IMR-90 (cell line): ENCODE measurements at regions not wholly inside any gene's neighbourhood (a gene's known extent, or its start where the extent isn't known, plus 50 kb on each side); places are given as distances from the start of the nearest gene placed in this dataset.

Experiments
- ATAC-seq: fragments of 200-7000 bp; cut with Tn5 transposase; 2 replicates; pipeline ENCODE4 v1.9.1; 2020; ENCODE audit warnings: low read depth, mild to moderate bottlenecking, moderate library complexity
- BruUV-seq: library from RNA; stranded (reverse); fragments of 400-500 nt; replicated peaks from 2 replicates; lab custom pipeline; 2021; lab: Mats Ljungman, UMichigan
- CTCF ChIA-PET: fragments of 300-600 bp; formaldehyde crosslinking; extraction: SDS; loops from one replicate; lab custom pipeline; 2021; ENCODE audit warnings: antibody characterized with exemption; lab: Yijun Ruan, JAX
- POLR2A ChIA-PET: fragments of 300-600 bp; sonication (Branson Sonifier 250); formaldehyde crosslinking; loops from one replicate; lab custom pipeline; 2022; ENCODE audit warnings: antibody characterized with exemption; ENCODE audit not compliant: unreplicated experiment; lab: Charles Lee
- DNase-seq: peaks from one replicate; pipeline ENCODE4 v3.0.0; 2013
- H2AFZ ChIP-seq: replicated peaks from 2 replicates; pipeline ENCODE3; 2013; ENCODE audit warnings: low read length, mild to moderate bottlenecking; ENCODE audit not compliant: poor library complexity
- H2AK5ac ChIP-seq: 2 replicates; pipeline ENCODE4 v1.6.1; 2013; ENCODE audit warnings: low read depth, low read length, inconsistent platforms
- H2AK9ac ChIP-seq: replicated peaks from 2 replicates; pipeline ENCODE3; 2013; ENCODE audit warnings: mild to moderate bottlenecking, low read depth, low read length, moderate library complexity; ENCODE audit not compliant: poor library complexity
- H2BK120ac ChIP-seq: 2 replicates; pipeline ENCODE4 v1.6.1; 2013; ENCODE audit warnings: low read depth, low read length, inconsistent platforms
- H2BK15ac ChIP-seq: 3 replicates; pipeline ENCODE4 v1.6.1; 2013; ENCODE audit warnings: low read depth, low read length, inconsistent platforms
- H2BK20ac ChIP-seq: 2 replicates; pipeline ENCODE4 v1.6.1; 2013; ENCODE audit warnings: low read depth, mild to moderate bottlenecking, inconsistent platforms, low read length, moderate library complexity
- H2BK5ac ChIP-seq: 2 replicates; pipeline ENCODE4 v1.6.1; 2013; ENCODE audit warnings: mild to moderate bottlenecking, low read depth, low read length, inconsistent platforms; ENCODE audit not compliant: poor library complexity, severe bottlenecking
- H3K14ac ChIP-seq: replicated peaks from 2 replicates; pipeline ENCODE4 v1.6.1; 2013; ENCODE audit warnings: low read depth, low read length, inconsistent platforms
- H3K18ac ChIP-seq: 2 replicates; pipeline ENCODE4 v1.6.1; 2013; ENCODE audit warnings: low read depth, low read length, control low read depth
- H3K23ac ChIP-seq: 2 replicates; pipeline ENCODE4 v1.6.1; 2013; ENCODE audit warnings: low read depth, low read length, inconsistent platforms
- H3K27ac ChIP-seq: 2 replicates; pipeline ENCODE4 v1.5.1; 2013; ENCODE audit warnings: mild to moderate bottlenecking, control low read depth, low read length; ENCODE audit not compliant: insufficient read depth
- H3K27me3 ChIP-seq: 2 replicates; pipeline ENCODE4 v1.6.1; 2013; ENCODE audit warnings: low read length; ENCODE audit not compliant: control insufficient read depth, insufficient read depth
- H3K36me3 ChIP-seq: 2 replicates; pipeline ENCODE4 v1.6.1; 2013; ENCODE audit warnings: low read length, mixed read lengths; ENCODE audit not compliant: control insufficient read depth, insufficient read depth
- H3K4ac ChIP-seq: 2 replicates; pipeline ENCODE4 v1.6.1; 2013; ENCODE audit warnings: low read depth, low read length, inconsistent platforms
- H3K4me1 ChIP-seq: 2 replicates; pipeline ENCODE4 v1.6.1; 2013; ENCODE audit warnings: low read length, mixed read lengths; ENCODE audit not compliant: control insufficient read depth, insufficient read depth
- H3K4me2 ChIP-seq: 2 replicates; pipeline ENCODE4 v1.6.1; 2013; ENCODE audit warnings: low read depth, mild to moderate bottlenecking, control low read depth, low read length, moderate library complexity
- H3K4me3 ChIP-seq: 2 replicates; pipeline ENCODE4 v1.5.1; 2013; ENCODE audit warnings: low read depth, mild to moderate bottlenecking, control low read depth, low read length, moderate library complexity; ENCODE audit not compliant: insufficient read depth
- H3K56ac ChIP-seq: 2 replicates; pipeline ENCODE4 v1.6.1; 2013; ENCODE audit warnings: low read length, inconsistent platforms; ENCODE audit not compliant: insufficient read depth; ENCODE audit errors: extremely low read depth
- H3K79me1 ChIP-seq, 2 experiments: 2 replicates each; pipeline ENCODE4 v1.6.1; 2013; ENCODE audit warnings: low read length in 2 of 2, inconsistent platforms in 1 of 2, low read depth in 1 of 2
- H3K9ac ChIP-seq: 2 replicates; pipeline ENCODE4 v1.6.1; 2013; ENCODE audit warnings: low read depth, low read length, control low read depth
- H3K9me1 ChIP-seq: 2 replicates; pipeline ENCODE4 v1.6.1; 2013; ENCODE audit warnings: low read length, inconsistent platforms; ENCODE audit not compliant: insufficient read depth
- H3K9me3 ChIP-seq: 2 replicates; pipeline ENCODE4 v1.6.1; 2013; ENCODE audit warnings: low read length; ENCODE audit not compliant: control insufficient read depth, insufficient read depth
- H4K20me1 ChIP-seq: 2 replicates; pipeline ENCODE4 v1.6.1; 2013; ENCODE audit warnings: low read length, inconsistent platforms; ENCODE audit not compliant: insufficient read depth
- H4K5ac ChIP-seq: 2 replicates; pipeline ENCODE4 v1.6.1; 2013; ENCODE audit warnings: mild to moderate bottlenecking, low read depth, low read length, control low read depth
- H4K8ac ChIP-seq, 2 experiments: 2 replicates each; pipeline ENCODE4 v1.6.1; 2013; ENCODE audit warnings: low read depth in 2 of 2, low read length in 2 of 2, control low read depth in 1 of 2, inconsistent platforms in 1 of 2
- H4K91ac ChIP-seq: 2 replicates; pipeline ENCODE4 v1.6.1; 2013; ENCODE audit warnings: low read depth, low read length, inconsistent platforms; ENCODE audit not compliant: insufficient read depth
- CTCF ChIP-seq: conservative IDR thresholded peaks from 2 replicates; pipeline ENCODE4 v1.5.1; 2012; ENCODE audit warnings: mild to moderate bottlenecking, low read depth, low read length, improper control_type of control experiment
- ELK1 ChIP-seq: fragments of 150-350 bp; IDR thresholded peaks from 2 replicates; pipeline ENCODE4 v1.6.1; 2016; ENCODE audit warnings: low read depth, mild to moderate bottlenecking, low read length, moderate library complexity, borderline replicate concordance
- FOS ChIP-seq: fragments of 150-350 bp; IDR thresholded peaks from 2 replicates; pipeline ENCODE4 v1.6.1; 2016; ENCODE audit warnings: low read depth, low read length
- MAFK ChIP-seq: IDR thresholded peaks from 2 replicates; pipeline ENCODE4 v1.6.1; 2012; ENCODE audit warnings: low read depth, low read length, improper control_type of control experiment
- MAZ ChIP-seq: IDR thresholded peaks from 2 replicates; pipeline ENCODE4 v1.6.1; 2012; ENCODE audit warnings: low read depth, mild to moderate bottlenecking, low read length, improper control_type of control experiment, moderate library complexity, borderline replicate concordance
- MXI1 ChIP-seq: IDR thresholded peaks from 2 replicates; pipeline ENCODE4 v1.6.1; 2012; ENCODE audit warnings: low read depth, mild to moderate bottlenecking, low read length, moderate library complexity, borderline replicate concordance
- NFE2L2 ChIP-seq: fragments of 150-350 bp; IDR thresholded peaks from 2 replicates; pipeline ENCODE4 v1.6.1; 2016; ENCODE audit warnings: low read depth, mild to moderate bottlenecking, low read length
- POLR2A ChIP-seq: IDR thresholded peaks from 2 replicates; pipeline ENCODE4 v1.6.1; 2012; ENCODE audit warnings: mild to moderate bottlenecking, low read depth, low read length
- RAD21 ChIP-seq: IDR thresholded peaks from 2 replicates; pipeline ENCODE4 v1.6.1; 2012; ENCODE audit warnings: low read length, improper control_type of control experiment
- RCOR1 ChIP-seq: IDR thresholded peaks from 2 replicates; pipeline ENCODE4 v1.6.1; 2012; ENCODE audit warnings: mild to moderate bottlenecking, low read length, improper control_type of control experiment; ENCODE audit not compliant: insufficient replicate concordance
- SMC3 ChIP-seq: fragments of 150-350 bp; IDR thresholded peaks from 2 replicates; pipeline ENCODE4 v1.6.1; 2016; ENCODE audit warnings: low read depth, mild to moderate bottlenecking, antibody characterized with exemption, low read length, moderate library complexity
- USF2 ChIP-seq: fragments of 150-350 bp; IDR thresholded peaks from 2 replicates; pipeline ENCODE4 v1.6.1; 2017; ENCODE audit warnings: mild to moderate bottlenecking, antibody characterized with exemption, low read length, low read depth
- WGBS, 2 experiments: methylation state at CpG; one replicate each; pipeline versions ENCODE4 v1.1.5 to v1.1.7; 2013; ENCODE audit warnings: missing lambda C conversion rate in 2 of 2; ENCODE audit not compliant: insufficient read length in 1 of 2; ENCODE audit errors: extremely low coverage in 2 of 2; 5-methylcytosine and 5-hydroxymethylcytosine counted together
- dilution Hi-C: fragments of 300-500 bp; cut with HindIII; formaldehyde crosslinking; loops from one replicate; pipeline ENCODE4 v1.14.3; 2018; ENCODE audit warnings: low sequenced_read_pairs; ENCODE audit not compliant: unreplicated experiment
- in situ Hi-C: fragments of 300-500 bp; cut with MboI; formaldehyde crosslinking; loops from 3 replicates; pipeline ENCODE4 v1.14.3; 2019; ENCODE audit warnings: low sequenced_read_pairs, inconsistent platforms, mixed read lengths
- intact Hi-C: fragments of 100-400 bp; cut with micrococcal nuclease; formaldehyde crosslinking; loops from 2 replicates; pipeline ENCODE4 v1.10.0; 2022

- Histone ChIP-seq H3K4me1 (peaks cover 29% of the 10 kb centered on the region), H2BK5ac (no peak overlapping the region), H3K27ac (no peak overlapping the region), H2BK15ac (no peak overlapping the region), H3K36me3 (peaks cover 2% of the 10 kb centered on the region; the same call in 1 of the 2 replicates), H3K4me2 (no peak overlapping the region), H3K14ac (no peak overlapping the region; the same call in 1 of the 2 replicates), H3K18ac (no peak overlapping the region), H3K4ac (no peak overlapping the region), H3K9me3 (no peaks in the 10 kb centered on the region), H2AFZ (no peak overlapping the region), H3K56ac (no peak overlapping the region), H2AK9ac (no peak overlapping the region), H2BK20ac (no peak overlapping the region), H4K91ac (no peak overlapping the region), H3K79me1 (peaks cover 33 to 96% of the 10 kb centered on the region in 2 experiments; a peak in 3 of 4 replicates), H4K20me1 (peaks cover 79% of the 10 kb centered on the region), H4K5ac (no peak overlapping the region), H3K9me1 (peaks cover 52% of the 10 kb centered on the region), H2AK5ac (no peak overlapping the region), H3K9ac (no peak overlapping the region), H2BK120ac (no peak overlapping the region), H3K27me3 (no peaks in the 10 kb centered on the region), H3K23ac (no peak overlapping the region), H4K8ac (no peak overlapping the region), H3K4me3 (no peak overlapping the region)
- TF ChIP-seq RCOR1 (no peak), MAFK (no peak), POLR2A (no peak), MXI1 (no peak), NFE2L2 (no peak), CTCF (no peak), SMC3 (no peak), USF2 (no peak), FOS (no peak), MAZ (no peak), ELK1 (no peak), RAD21 (no peak)
- ATAC-seq (no peak), DNase-seq (no peak)
- dilution Hi-C loops = no loop called here
- ChIA-PET POLR2A (no interaction called here), CTCF (interaction anchor here (0.8 kb wide), 1 partner anchor 212 kb away, joined by 3 read pairs; no protein-coding TSS in a partner anchor)
- intact Hi-C loops = no loop called here
- no TSS peak for BruUV-seq
- in situ Hi-C loops = no loop called here
- 100% methylated on average over 1 of the region's 7 CpGs; no CpG with 5 or more reads in 1 of the 2 experiments for WGBS, 2 experiments
Measured at GRCh38 chr2:120857931-120858330, 122.3 kb downstream of the GLI2 start.
